ENCODE measurements at regions not wholly inside any gene's neighbourhood (a gene's known extent, or its start where the extent isn't known, plus 50 kb on each side); places are given as distances from the start of the nearest gene placed in this dataset.
"Not testable (repeated sequence)": the region's sequence is repeated elsewhere in the genome, so short reads cannot be mapped to it uniquely, and the experiment has no call there.

- ATAC-seq (ENCODE audit: low FRiP score), result no peak
- TF ChIP-seq CTCF (IDR thresholded peaks at IDR 0.05), result no peak
- DNase-seq (ENCODE audit: low spot score), result no peak
These were observed 159.9 kb upstream of the EEF2KMT start for GRCh38 chr16:5257462-5257861.

GRCh38 chr16:5252791-5253190 is 155.2 kb upstream of the EEF2KMT start:
- no peak for DNase-seq (ENCODE audit: low spot score)
- ATAC-seq (ENCODE audit: low FRiP score), result no peak
- no peak for TF ChIP-seq CTCF (IDR thresholded peaks at IDR 0.05)

- not testable (repeated sequence) for ATAC-seq (ENCODE audit: low FRiP score); DNase-seq (ENCODE audit: low spot score)
These were observed 149.8 kb upstream of the EEF2KMT start for GRCh38 chr16:5247403-5247802.

- not testable (repeated sequence) for DNase-seq (ENCODE audit: low spot score); ATAC-seq (ENCODE audit: low FRiP score)
These were observed 142.7 kb upstream of the EEF2KMT start for GRCh38 chr16:5240278-5240626.

- DNase-seq (ENCODE audit: low spot score), result peak; percentile 24
- ATAC-seq (ENCODE audit: low FRiP score), result not testable (repeated sequence)
These were observed 142.1 kb upstream of the EEF2KMT start for GRCh38 chr16:5239472-5240277.

GRCh38 chr16:5235119-5235518 is 137.5 kb upstream of the EEF2KMT start:
- ATAC-seq (ENCODE audit: low FRiP score), result no peak
- no peak for DNase-seq (ENCODE audit: low spot score)
- no peak for TF ChIP-seq CTCF (IDR thresholded peaks at IDR 0.05)

GRCh38 chr16:5234295-5235050 is 136.9 kb upstream of the EEF2KMT start:
- ATAC-seq (ENCODE audit: low FRiP score), result no peak
- no peak for TF ChIP-seq CTCF (IDR thresholded peaks at IDR 0.05)
- no peak for DNase-seq (ENCODE audit: low spot score)

GRCh38 chr16:5231246-5231759 is 133.7 kb upstream of the EEF2KMT start:
- no peak for TF ChIP-seq CTCF (IDR thresholded peaks at IDR 0.05)
- no peak for DNase-seq (ENCODE audit: low spot score)
- no peak for ATAC-seq (ENCODE audit: low FRiP score)
